NCI-H1694 (cell line): ENCODE measurements at regions not wholly inside any gene's neighbourhood (a gene's known extent, or its start where the extent isn't known, plus 50 kb on each side); places are given as distances from the start of the nearest gene placed in this dataset.

ENCODE experiments used
- DNase-seq: peaks from one replicate; lab custom pipeline; 2025; lab: John Stamatoyannopoulos, UW

DNA sequence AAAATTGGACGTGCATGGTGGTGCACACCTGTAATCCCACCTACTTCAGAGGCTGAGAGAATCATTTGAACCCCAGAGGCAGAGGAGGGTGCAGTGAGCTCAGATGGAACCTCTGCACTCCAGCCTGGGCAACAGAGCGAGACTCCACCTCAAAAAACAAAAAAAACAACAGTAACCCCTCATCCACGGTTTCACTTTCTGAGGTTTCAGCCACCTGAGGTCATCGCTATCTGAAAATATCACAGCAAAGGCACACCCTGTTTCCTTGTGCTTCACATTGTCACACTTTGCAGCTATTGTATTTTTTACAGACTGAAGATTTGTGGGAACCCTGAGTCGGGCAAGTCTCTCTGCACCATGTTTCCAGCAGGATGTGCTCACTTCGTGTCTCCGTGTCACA lies 54.1 kb upstream of the FOXQ1 start:
- no peak for DNase-seq

DNA sequence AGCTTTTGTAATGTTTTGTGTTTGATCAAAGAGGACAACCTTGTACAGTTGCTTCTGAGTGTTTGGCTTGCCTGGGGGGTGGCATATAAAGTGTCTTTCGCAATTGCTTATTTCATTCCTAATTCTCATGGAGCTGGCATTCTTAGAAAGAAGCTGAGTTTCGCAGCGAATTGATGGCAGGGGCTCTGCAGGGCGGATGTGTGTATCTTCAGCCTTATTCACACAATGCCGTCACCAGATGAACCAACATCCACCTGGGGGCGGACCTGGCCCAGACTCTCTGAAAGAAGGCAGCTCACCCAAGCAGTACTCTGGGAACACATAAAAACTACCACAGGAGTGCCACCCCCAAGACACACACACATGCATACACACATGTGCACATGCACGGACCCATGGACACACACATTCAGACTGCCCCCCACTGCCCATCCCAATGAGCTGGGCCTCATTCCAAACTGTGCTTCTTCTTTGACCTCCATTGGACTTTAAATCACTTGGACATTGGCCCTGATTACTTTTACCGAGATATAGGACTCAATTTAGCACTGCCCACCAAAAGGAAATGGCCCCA lies 55.4 kb upstream of the FOXQ1 start:
- DNase-seq, result no peak

DNA sequence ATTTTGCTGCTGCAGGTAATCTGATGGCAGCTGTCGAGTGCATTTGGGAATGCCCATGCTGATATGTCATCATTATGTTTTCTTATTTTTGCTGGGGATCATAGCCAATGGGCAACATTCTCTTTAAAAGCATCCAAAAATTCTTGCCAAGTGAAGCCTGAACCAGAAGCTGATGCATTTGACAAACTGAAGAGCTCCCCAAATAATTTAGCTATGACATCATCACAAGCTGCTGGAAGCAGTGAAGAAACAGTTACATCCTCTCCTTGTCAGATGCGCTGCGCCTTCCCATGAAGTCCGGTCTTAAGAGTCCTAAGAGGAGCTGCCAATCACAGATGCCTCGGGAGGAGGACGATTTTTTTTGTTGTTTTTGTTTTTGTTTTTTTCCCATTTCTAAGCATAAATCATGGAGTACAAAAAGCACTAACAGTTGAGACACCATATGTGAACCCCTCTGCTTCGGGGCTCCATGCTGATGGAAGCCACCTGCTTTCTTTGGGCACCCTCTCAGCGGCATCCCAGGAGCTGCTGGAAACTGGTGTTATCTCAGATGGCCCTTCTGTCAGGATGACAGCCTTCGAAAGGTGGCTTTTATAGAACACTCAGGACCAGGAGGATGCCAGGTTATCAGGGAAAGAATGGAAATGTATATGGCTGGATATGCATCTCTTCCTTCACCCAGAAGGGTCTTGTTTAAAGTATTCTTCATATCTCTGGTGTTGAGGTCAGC lies 56.1 kb upstream of the FOXQ1 start:
- no peak for DNase-seq

DNA sequence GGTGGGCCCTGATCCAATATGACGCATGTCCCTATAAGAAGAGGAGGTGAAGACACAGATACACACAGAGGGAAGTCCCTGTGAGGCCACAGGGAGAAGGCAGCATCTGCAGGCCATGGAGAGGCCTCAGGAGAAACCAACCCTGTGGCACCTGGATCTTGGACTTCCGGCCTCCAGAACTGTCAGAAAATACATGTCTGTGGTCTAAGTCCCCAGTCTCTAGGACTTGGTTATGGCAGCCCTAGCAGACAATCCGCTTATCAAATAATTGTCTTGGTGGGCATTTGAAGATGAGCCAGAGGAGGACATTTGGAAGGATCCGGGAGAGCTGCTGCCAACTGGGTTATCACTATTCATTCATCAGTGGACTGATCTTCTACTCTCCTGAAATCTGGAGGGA lies 57.6 kb upstream of the FOXQ1 start:
- no peak for DNase-seq

DNA sequence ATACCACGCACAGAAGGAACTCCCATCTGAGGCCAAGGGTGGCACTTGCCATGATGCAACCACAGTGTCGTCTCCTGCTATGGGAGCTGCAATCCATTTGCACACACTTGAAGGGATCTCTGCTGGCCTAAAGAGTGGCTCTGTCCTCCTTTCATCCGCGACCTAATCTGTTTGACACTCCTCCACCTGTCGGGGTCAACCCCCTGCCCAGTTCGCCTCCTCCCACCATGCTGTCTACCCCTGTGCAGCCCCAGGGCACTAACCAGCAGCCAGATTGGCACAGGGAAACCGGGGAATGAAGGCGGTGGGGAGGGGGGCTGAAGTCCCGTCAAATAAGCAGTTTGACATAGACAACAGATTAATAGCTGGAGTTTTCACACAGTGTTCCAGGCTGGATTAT lies 58.1 kb upstream of the FOXQ1 start:
- DNase-seq, result no peak

DNA sequence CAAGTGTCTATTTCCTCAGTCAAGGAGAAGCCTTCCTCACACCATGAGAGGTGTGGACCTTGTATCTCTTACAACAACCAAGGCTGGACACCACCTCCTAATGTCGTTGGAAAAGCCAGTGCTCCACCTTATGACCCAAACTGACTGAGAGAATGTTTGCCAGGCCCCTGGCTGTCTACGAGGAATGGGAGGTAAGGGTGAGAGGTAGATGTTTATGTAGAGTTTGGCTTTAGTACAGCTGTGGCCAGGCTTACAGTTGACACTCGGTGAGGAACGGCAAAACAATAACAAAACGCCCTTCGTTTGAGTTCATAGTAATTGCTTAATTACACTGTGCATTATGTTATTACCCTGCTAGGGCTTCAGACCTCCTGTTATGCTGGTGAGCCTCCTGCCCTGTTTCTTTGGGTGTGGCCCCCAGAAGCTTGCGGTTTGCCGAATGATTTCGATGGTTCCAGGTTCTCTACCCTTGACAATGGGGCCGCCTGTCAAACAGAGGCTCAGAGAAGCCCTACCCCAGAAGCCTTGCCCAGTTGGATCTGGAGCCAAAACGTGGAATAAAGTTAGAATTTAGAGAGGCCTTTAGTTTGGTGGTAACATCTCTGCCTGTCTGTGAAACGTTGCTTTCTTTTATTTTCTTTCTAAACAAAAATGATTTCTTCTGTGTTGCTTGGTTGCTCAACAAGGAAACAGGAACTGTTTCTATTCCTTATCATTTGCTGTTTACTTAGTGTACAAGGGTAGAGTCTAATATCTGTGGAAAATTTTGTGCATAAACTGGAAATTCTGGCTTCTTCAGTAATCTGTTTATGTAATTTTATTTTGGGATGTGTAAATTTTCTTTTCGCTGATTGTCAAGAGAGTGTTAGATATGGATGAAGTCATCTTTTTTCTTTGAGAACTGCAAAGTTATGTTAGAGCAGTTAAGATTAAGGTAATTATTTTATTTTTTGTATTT lies 60.4 kb upstream of the FOXQ1 start:
- no peak for DNase-seq

DNA sequence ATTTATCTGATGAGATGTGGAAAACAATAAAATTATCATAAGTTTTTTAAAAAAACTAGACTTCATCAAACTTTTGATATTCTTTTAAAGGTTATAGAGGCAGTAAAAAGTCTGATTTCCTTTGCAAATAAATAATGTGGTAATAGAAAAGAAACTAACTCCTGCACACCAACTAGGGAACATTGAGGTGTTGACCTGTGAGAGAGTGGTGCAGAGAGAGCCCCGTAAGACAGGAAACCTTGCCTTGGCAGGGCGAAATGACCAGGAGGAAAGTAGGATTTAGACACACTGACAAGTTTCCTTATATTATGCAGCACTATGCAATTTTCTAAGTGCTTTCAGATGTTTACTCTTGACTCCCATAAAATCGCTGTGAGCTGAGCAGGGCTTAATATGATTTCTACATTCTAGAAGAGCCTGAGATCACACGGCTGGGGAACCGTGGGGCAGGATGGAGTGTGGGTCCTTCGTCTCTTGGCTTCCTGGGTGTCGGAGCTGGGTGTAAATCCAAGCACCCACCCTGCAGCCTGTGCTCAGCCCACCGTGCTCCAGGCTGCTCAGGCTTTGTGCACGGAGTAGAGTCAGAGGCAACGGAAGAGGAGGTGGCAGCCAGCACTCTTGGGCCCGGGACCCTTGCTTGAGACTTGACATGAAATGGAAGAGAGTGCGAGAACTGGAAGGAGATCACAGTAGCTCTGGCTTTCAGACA lies 61.3 kb upstream of the FOXQ1 start:
- no peak for DNase-seq

DNA sequence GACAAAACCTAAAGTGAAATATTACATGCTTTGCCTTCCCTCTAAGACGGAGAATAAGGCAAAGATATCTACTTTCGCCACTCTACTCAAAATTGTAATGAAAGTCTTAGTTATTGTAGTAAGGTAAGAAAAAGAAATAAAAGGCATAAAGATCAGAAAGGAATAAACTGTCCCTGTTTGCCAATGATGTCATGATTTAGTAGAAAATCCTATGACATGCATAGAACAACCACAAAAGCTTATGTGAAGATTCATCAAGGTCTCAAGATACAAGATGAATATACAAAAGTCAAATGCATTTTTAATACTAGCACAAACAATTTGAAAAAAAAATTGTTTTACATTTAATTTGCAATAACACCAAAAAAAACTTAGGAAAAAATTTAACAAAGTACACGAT lies 64.0 kb upstream of the FOXQ1 start:
- DNase-seq, result no peak

DNA sequence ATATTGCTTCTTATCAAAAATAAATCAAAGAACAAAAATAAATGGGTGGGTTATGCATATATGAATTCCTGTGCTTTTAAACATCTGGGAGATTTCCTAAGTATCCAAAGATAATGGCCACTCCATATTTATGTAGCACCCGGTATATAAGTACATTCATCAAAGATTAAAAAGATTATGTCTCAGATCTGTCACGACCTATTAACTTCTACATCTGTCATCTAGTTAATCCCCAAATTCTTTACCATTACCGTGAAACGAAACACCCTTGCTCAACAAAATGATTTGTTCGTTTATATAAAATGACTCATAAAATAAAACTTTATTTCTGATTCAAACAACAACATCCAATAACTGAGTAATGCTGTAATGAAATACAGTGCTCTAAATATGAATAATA lies 64.8 kb upstream of the FOXQ1 start:
- DNase-seq, result no peak

DNA sequence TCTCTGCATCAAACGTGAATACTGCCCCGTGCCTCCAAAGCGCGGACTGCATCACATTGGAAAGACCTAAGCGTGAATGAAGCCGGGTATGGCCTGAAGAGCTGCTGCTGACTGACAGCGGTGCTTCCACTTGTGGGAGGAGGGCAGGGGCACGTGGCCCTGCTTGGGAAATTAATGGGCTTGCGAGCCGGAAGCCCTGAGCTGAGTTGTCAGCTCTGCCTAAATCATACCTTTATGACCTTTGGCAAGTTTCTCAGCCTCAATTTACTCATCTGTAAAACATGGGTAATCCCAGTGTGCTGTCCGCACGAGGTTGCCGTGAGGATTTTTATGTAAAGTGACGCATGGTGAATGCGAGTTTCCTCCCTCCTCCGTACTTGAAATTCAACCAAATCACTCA lies 67.0 kb upstream of the FOXQ1 start:
- no peak for DNase-seq

DNA sequence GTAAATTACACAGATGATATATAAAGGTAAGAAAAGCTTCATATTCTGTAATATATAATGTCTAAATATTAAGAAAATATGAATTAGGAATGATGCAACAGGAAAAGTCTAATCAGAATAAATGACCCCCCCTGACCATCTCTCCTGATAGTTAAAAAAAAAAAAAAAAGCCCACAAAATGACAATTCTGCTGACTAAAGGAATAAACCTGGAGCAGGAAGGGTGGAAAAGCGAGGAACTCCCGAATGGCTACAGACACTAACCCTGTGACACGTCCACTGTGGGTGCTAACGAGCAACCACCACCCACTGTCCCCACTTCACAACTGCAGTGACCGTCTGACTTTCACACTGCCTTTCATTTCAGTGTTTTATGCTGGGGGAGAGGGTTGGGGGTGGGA lies 67.6 kb upstream of the FOXQ1 start:
- DNase-seq, result no peak

DNA sequence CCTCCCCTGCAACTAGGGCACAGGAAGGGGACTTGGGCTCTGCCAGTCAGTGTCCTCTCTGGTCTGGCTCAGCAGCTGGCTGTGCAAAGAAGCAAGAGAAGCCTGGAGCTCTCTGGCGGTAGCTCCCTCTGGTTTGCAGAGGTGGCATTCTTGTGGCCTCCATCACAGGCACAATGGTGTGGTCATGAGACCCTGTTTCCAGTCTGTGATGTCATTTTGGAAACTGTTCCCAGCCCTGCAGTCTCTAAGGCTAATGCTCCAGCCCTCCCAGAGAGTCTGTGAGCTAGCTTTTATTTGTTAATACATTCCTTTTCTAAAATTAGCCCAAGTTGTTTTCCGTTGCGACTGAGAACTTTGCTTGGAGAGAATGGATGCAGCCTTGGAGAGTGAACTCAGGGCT lies 69.5 kb upstream of the FOXQ1 start:
- DNase-seq, result no peak

DNA sequence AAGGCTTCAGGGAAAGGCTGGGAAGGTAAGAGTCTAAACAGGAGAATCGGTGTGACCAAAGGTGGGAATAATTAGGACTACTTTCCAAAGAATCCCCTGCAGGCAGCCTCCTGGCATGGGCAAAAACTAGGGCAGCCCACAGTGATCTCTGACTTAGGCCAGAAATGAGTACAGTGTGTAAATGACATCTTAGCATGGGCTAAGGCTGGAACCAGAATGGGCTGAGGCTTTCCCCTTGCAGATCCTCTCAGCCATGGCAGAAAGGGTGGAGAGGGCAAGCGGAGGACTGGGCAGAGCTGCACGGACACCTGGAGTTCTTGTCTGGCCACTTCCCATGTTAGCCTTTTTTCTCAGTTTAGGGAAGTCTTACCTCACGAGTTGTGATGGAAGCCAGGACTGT lies 69.9 kb upstream of the FOXQ1 start:
- DNase-seq, result no peak

DNA sequence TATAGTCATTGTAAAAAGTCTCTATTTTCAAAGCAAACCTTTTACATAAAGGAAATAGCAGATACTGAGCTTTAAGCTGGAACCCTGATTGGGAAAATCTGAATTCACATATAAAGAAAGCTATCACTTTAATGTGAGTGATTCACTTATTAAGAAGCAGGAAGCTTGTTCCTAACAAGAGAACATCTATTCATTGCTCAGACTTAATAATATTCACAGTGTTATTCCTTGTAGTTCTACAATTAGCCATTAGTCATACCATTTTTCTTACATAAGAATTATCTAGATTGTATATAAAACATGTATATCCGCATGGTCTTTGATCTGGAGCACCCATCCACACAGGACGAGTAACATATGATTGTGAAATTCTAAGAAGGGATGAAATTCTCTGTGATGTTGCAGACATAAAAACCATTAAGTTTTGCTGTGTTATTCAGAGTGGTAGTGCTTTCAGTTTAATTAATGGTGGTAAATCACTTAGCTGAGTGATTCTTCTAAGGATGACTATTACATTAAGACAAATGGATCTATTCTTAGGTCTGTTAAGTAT lies 71.1 kb upstream of the FOXQ1 start:
- DNase-seq, result no peak

DNA sequence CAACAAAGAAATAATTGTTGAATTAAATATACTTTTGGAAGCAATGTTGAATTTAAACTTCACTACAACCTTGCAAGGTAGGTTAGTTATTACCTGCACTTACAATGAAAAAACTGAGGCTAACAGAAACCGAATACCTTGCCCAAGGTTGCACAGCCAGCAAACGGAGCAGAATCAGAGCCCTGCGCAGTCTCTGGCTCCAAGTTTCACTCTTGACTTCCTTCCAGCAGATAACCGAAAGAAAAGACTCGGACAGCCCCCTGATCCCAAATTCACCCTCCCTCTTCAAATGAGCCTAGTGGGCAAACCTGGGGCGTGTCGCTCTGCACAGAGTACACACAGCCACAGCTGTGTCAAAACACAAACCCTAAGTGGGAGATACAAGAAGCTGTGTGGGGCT lies 72.1 kb upstream of the FOXQ1 start:
- DNase-seq, result no peak

DNA sequence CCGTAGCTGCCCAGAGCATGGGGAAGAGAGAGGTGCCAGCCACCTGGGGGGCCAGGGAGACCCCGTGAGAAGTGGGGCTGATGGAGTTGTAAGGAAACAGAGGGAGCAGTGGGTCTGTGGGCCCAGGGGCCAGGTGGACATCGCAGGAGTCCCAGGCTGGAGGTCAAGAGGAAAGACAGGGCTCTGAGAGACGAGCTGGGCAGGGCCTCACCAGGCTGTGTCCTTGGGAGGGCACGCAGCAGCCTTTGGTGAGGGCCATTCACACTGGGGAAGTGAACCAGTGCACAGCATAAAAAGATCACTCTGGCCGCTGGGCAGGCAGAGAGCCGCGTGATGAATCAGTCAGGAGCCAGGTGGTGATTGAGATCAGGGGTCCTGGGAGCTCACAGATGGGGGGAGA lies 73.9 kb upstream of the FOXQ1 start:
- no peak for DNase-seq

DNA sequence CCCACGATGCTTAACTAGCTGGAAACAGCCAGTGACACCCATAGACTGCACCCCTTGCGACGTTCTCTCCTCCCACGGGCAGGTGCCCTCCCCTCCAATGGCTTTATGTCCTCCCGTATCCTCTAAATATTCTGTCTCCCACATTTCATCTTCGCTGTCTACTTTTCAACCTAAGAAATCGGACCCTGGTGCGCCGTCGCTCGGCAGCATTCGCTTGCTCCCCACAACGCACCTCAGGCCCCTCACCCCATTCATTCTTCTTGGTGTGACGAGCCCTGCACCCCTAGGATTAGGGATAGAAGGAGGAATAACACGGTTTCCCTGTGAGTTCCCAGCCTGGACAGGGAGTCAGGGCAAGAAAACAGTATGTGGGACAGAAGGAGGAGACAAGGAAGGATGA lies 74.3 kb upstream of the FOXQ1 start:
- no peak for DNase-seq

DNA sequence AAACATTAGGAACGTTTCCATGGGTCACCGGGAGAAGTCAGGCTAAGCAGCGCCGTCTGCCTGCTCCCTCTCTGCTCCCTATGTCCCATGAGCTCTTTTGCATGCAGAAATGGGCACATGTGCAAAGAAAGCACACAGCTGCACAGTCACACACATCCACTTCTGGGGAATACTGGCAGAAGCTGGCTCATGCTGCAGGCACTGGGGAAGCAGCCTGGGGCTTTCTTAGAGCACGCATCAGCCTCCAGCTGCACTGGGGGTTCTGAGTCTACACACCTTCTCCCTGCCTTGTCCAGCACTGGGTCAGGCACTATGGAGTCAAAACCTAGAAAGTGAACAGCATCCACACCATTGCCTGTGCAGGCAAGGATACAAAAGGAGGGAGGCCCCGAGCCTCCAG lies 76.1 kb upstream of the FOXQ1 start:
- DNase-seq, result no peak

DNA sequence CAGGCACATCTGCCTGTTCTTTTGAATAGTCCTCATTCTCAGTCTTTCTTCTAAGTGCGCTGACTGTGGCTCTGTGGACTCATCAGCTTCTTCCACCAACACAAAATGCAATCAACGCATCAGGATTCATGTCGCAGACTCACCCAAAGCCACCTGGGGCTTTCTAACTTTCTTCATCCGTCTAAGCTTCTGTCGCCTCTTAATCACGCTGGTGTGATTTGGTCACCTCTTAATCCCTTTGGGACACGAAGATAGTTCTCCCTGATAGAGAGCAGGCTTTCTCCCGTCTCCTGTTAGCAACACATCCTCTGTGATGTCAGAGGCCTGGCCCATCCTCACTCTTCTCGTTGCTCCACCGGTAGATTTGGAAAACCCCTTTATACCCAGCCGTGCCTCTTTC lies 78.0 kb upstream of the FOXQ1 start:
- DNase-seq, result no peak

DNA sequence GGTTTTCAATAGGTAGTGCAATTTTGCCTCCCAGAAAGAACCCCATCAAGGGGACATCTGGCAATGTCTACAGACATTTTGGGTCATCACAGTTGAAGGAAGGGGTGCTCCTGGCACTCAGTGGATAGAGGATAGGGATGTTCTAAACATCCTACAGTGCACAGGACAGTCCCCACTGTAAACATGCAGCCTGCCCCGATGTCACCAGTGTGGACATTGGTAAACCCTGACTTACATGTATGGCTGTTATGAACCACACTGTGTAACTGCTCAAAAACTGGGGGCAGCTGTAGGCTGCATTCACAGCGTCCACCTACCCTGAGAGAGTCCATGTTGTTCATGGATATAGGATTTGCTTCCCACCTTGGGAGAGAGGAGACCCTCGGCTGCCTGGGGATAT lies 79.3 kb upstream of the FOXQ1 start:
- DNase-seq, result no peak

DNA sequence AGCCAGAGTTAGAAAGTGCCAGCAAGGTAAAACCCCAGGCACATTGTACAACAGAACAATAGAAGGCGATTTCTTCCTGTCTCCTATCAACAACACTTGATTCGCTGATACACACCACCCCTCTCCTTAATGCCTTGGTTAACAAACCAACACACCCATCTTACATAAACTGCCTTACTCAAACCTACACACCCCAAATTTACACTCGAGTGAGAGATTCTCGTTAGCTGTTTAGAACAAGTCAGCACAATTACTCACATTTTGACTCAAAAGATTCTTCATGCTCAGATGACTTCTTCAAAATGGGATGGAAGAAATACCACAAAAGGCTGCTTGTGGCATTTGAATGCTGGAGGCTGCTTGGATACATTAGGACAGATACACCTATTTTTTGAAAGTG lies 80.0 kb upstream of the FOXQ1 start:
- no peak for DNase-seq
